Activated CD4-positive, CD25-positive, alpha-beta regulatory T cell treated with anti-CD3 and anti-CD28 coated beads, Interleukin-2, amount 50 U/mL, for 72 hours (primary cell): ENCODE measurements at regions not wholly inside any gene's neighbourhood (a gene's known extent, or its start where the extent isn't known, plus 50 kb on each side); places are given as distances from the start of the nearest gene placed in this dataset.
"Not testable (repeated sequence)": the region's sequence is repeated elsewhere in the genome, so short reads cannot be mapped to it uniquely, and the experiment has no call there.

Experiments
- DNase-seq: peaks from one replicate; pipeline ENCODE4 v3.0.0; 2021

GRCh38 chr10:43992816-43993215, 344.1 kb upstream of the ZNF32 start:
- not testable (repeated sequence) for DNase-seq

- DNase-seq, result no peak
Measured at GRCh38 chr10:43986374-43986773, 337.7 kb upstream of the ZNF32 start.

GRCh38 chr10:43985941-43986340, 337.3 kb upstream of the ZNF32 start:
- DNase-seq, result no peak

GRCh38 chr10:43983856-43984271, 335.2 kb upstream of the ZNF32 start:
- no peak for DNase-seq

GRCh38 chr10:43983405-43983804, 334.7 kb upstream of the ZNF32 start:
- DNase-seq, result no peak

- no peak for DNase-seq
Measured at GRCh38 chr10:43982250-43982649, 333.6 kb upstream of the ZNF32 start.

- no peak for DNase-seq
Measured at GRCh38 chr10:43981696-43982095, 333.0 kb upstream of the ZNF32 start.

- no peak for DNase-seq
Measured at GRCh38 chr10:43981232-43981631, 332.6 kb upstream of the ZNF32 start.

GRCh38 chr10:43980715-43981114, 332.0 kb upstream of the ZNF32 start:
- DNase-seq, result no peak

- no peak for DNase-seq
Measured at GRCh38 chr10:43980313-43980712, 331.6 kb upstream of the ZNF32 start.

GRCh38 chr10:43979551-43979950, 330.9 kb upstream of the ZNF32 start:
- no peak for DNase-seq

GRCh38 chr10:43978936-43979335, 330.3 kb upstream of the ZNF32 start:
- DNase-seq, result no peak

- no peak for DNase-seq
Measured at GRCh38 chr10:43978091-43978490, 329.4 kb upstream of the ZNF32 start.

GRCh38 chr10:43976292-43976691, 327.6 kb upstream of the ZNF32 start:
- no peak for DNase-seq

GRCh38 chr10:43973801-43974200, 325.1 kb upstream of the ZNF32 start:
- no peak for DNase-seq

- DNase-seq, result no peak
Measured at GRCh38 chr10:43972976-43973647, 324.4 kb upstream of the ZNF32 start.

GRCh38 chr10:43971981-43972380, 323.3 kb upstream of the ZNF32 start:
- DNase-seq, result no peak

GRCh38 chr10:43971306-43971705, 322.6 kb upstream of the ZNF32 start:
- DNase-seq, result no peak

- DNase-seq, result no peak
Measured at GRCh38 chr10:43970717-43971116, 322.0 kb upstream of the ZNF32 start.

- no peak for DNase-seq
Measured at GRCh38 chr10:43970018-43970698, 321.5 kb upstream of the ZNF32 start.

GRCh38 chr10:43969506-43969905, 320.8 kb upstream of the ZNF32 start:
- DNase-seq, result no peak

GRCh38 chr10:43968961-43969360, 320.3 kb upstream of the ZNF32 start:
- no peak for DNase-seq

GRCh38 chr10:43968076-43968475, 319.4 kb upstream of the ZNF32 start:
- DNase-seq, result no peak

GRCh38 chr10:43966571-43966965, 317.9 kb upstream of the ZNF32 start:
- no peak for DNase-seq
